ENCODE measurements at regions not wholly inside any gene's neighbourhood (a gene's known extent, or its start where the extent isn't known, plus 50 kb on each side); places are given as distances from the start of the nearest gene placed in this dataset.

DNA sequence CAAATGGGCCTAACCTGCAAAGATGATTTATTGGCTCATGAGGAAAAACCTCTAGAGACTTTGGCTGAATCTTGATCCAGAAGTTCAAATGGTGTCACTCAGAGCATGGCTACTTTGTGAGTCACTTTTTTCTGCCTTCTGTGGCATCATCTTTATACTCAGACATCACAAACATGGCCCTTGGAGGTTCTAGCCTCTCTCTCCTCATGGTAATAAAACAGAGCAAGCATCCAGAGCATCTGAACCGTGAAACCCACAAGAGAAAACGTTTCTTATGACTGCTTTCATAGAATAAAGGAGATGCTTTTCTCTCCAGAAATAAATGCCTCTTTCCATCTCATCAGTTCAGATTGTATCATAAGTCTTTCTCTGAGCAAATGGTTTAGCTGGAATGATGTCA lies 780.3 kb downstream of the KCTD16 start:
- in situ Hi-C loops (cut with HindIII; ENCODE audit: low sequenced_read_pairs) = no loop called here
- H3K4me3 ChIP-seq (ENCODE audit: low read depth, low read length) = no peak overlapping the region
- TF ChIP-seq, protein P1, sequence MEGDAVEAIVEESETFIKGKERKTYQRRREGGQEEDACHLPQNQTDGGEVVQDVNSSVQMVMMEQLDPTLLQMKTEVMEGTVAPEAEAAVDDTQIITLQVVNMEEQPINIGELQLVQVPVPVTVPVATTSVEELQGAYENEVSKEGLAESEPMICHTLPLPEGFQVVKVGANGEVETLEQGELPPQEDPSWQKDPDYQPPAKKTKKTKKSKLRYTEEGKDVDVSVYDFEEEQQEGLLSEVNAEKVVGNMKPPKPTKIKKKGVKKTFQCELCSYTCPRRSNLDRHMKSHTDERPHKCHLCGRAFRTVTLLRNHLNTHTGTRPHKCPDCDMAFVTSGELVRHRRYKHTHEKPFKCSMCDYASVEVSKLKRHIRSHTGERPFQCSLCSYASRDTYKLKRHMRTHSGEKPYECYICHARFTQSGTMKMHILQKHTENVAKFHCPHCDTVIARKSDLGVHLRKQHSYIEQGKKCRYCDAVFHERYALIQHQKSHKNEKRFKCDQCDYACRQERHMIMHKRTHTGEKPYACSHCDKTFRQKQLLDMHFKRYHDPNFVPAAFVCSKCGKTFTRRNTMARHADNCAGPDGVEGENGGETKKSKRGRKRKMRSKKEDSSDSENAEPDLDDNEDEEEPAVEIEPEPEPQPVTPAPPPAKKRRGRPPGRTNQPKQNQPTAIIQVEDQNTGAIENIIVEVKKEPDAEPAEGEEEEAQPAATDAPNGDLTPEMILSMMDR (IDR thresholded peaks at IDR 0.05; ENCODE audit: low read depth, low read length) = no peak
- no peak for DNase-seq (ENCODE audit: low read depth, low spot score)

DNA sequence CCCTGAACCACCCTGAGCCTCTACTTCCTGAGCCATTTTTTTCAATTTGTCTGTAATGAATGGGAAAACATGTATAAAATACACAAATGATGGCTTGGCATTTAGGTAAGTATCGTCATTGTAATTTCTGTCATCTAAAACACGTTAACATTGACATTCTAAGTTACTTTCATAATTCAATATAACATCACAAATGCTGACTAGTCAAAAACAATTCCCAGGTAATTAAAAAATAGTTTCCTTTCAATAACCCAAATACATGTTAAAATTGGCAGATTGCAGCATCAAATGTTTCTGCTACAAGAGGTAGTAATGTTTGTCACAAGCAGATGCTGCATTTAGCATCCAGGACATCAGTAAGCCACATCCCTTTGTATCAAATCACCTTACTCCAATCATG lies 776.4 kb downstream of the KCTD16 start:
- H3K4me3 ChIP-seq (ENCODE audit: low read depth, low read length) = no peak overlapping the region
- DNase-seq (ENCODE audit: low read depth, low spot score) = no peak
- TF ChIP-seq, protein P1 (IDR thresholded peaks at IDR 0.05; ENCODE audit: low read depth, low read length) = no peak
- in situ Hi-C loops (cut with HindIII; ENCODE audit: low sequenced_read_pairs) = no loop called here

DNA sequence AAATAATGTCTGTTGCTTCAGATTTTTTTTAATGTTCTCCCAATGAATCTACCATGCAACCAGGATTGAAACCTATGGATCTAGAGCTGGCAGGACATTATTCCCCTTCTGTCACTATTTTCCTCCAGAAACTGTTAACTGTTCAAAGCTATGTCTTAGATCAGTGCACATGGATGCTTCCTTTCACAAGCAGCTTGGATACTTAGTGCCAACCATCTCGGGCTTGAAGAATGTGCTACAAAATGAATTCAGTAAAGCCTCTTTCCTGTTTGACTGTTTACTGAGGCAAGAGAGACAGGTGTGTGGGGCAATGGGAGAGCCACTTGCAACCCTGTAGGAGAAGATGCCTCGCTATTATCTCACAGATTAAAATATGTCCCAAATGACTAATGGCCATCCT lies 774.8 kb downstream of the KCTD16 start:
- TF ChIP-seq, protein P1 (IDR thresholded peaks at IDR 0.05; ENCODE audit: low read depth, low read length) = no peak
- no peak for DNase-seq (ENCODE audit: low read depth, low spot score)
- H3K4me3 ChIP-seq (ENCODE audit: low read depth, low read length) = no peak overlapping the region
- in situ Hi-C loops (cut with HindIII; ENCODE audit: low sequenced_read_pairs) = no loop called here

DNA sequence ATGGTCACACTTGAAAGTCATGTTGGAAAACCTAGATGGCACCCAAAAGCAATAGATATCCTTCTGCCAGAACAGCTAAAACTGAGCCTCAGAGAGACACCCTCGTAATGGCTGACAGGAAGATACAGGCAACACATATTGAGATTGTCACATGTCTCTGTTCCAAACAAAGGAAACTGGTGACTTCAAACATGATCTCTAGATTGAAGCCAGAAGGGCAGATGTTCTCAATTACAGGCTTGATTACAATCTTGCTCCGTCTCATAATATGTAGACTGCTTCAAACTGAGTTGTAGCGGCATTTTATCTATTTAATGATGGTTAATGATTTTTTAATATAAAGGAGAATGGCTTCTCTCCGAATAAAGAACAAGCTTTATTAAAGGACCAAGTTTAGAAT lies 774.3 kb downstream of the KCTD16 start:
- in situ Hi-C loops (cut with HindIII; ENCODE audit: low sequenced_read_pairs) = no loop called here
- TF ChIP-seq, protein P1 (IDR thresholded peaks at IDR 0.05; ENCODE audit: low read depth, low read length) = no peak
- H3K4me3 ChIP-seq (ENCODE audit: low read depth, low read length) = no peak overlapping the region
- DNase-seq (ENCODE audit: low read depth, low spot score) = no peak

DNA sequence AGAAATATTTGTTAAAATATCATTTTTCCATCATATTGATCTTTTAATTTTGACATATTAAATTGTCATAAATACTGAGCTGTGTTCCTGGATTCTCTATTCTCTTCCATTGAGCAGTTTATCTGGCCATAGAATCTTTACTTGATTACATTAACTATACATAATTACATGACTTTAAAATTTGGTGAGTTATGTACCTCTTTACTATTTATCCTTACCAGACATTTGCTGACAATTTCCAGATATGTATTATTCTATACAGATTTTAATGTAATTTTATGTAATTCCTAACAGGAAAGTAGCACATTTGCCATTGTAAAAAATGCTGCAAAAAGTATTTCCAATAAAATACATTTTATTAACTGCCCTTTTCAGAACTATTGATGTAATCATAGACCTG lies 770.3 kb downstream of the KCTD16 start:
- no peak for DNase-seq (ENCODE audit: low read depth, low spot score)
- H3K4me3 ChIP-seq (ENCODE audit: low read depth, low read length) = no peak overlapping the region
- TF ChIP-seq, protein P1 (IDR thresholded peaks at IDR 0.05; ENCODE audit: low read depth, low read length) = no peak
- in situ Hi-C loops (cut with HindIII; ENCODE audit: low sequenced_read_pairs) = no loop called here

GRCh38 chr5:144918371-144918770 lies 747.7 kb downstream of the KCTD16 start:
- H3K4me3 ChIP-seq (ENCODE audit: low read depth, low read length) = no peak overlapping the region
- in situ Hi-C loops (cut with HindIII; ENCODE audit: low sequenced_read_pairs) = no loop called here
- DNase-seq (ENCODE audit: low read depth, low spot score) = no peak
- TF ChIP-seq, protein P1 (IDR thresholded peaks at IDR 0.05; ENCODE audit: low read depth, low read length) = no peak

- DNase-seq (ENCODE audit: low read depth, low spot score) = no peak
- in situ Hi-C loops (cut with HindIII; ENCODE audit: low sequenced_read_pairs) = no loop called here
- TF ChIP-seq, protein P1 (IDR thresholded peaks at IDR 0.05; ENCODE audit: low read depth, low read length) = no peak
- no peak overlapping the region for H3K4me3 ChIP-seq (ENCODE audit: low read depth, low read length)
Observed at GRCh38 chr5:144915452-144915851, 744.8 kb downstream of the KCTD16 start.
